ENCODE measurements at regions not wholly inside any gene's neighbourhood (a gene's known extent, or its start where the extent isn't known, plus 50 kb on each side); places are given as distances from the start of the nearest gene placed in this dataset.
A peak's percentile ranks its signal among the peaks of the same experiment; 100 is the strongest.

GRCh38 chr4:4765811-4766210 is 93.7 kb upstream of the MSX1 start:
- H3K27ac ChIP-seq (ENCODE audit: low read depth in 1 of 2, low read length in 2 of 2): no peak overlapping the region
- ATAC-seq (ENCODE audit: low FRiP score): no peak
- 79 to 86% methylated on average over 9 of the region's 9 CpGs for WGBS, 2 donors
- intact Hi-C loops (cut with DNase I): no loop called here
- no peaks in the 10 kb centered on the region for H3K9me3 ChIP-seq (ENCODE audit: control insufficient read depth, low read length)
- DNase-seq: no peak
- H3K27me3 ChIP-seq (ENCODE audit: control insufficient read depth in 1 of 2, insufficient read depth in 2 of 2, low read length in 1 of 2): no peaks in the 10 kb centered on the region
- H3K36me3 ChIP-seq (ENCODE audit: control insufficient read depth in 1 of 2, insufficient read depth in 2 of 2, low read length in 1 of 2): no peaks in the 10 kb centered on the region
- H3K4me3 ChIP-seq (ENCODE audit: low read length in 2 of 2): no peak overlapping the region
- H3K4me1 ChIP-seq (ENCODE audit: control insufficient read depth in 1 of 2, insufficient read depth in 2 of 2, low read length in 2 of 2): no peaks in the 10 kb centered on the region

- H3K36me3 ChIP-seq (ENCODE audit: control insufficient read depth in 1 of 2, insufficient read depth in 2 of 2, low read length in 1 of 2): no peaks in the 10 kb centered on the region
- no peak overlapping the region for H3K4me3 ChIP-seq (ENCODE audit: low read length in 2 of 2)
- 96 to 97% methylated on average over 10 of the region's 10 CpGs for WGBS, 2 donors
- H3K4me1 ChIP-seq (ENCODE audit: control insufficient read depth in 1 of 2, insufficient read depth in 2 of 2, low read length in 2 of 2): no peaks in the 10 kb centered on the region
- no peaks in the 10 kb centered on the region for H3K27me3 ChIP-seq (ENCODE audit: control insufficient read depth in 1 of 2, insufficient read depth in 2 of 2, low read length in 1 of 2)
- H3K9me3 ChIP-seq (ENCODE audit: control insufficient read depth, low read length): no peaks in the 10 kb centered on the region
- intact Hi-C loops (cut with DNase I): no loop called here
- ATAC-seq (ENCODE audit: low FRiP score): no peak
- H3K27ac ChIP-seq (ENCODE audit: low read depth in 1 of 2, low read length in 2 of 2): no peak overlapping the region
- DNase-seq: no peak
Measured at GRCh38 chr4:4764558-4764905, 94.9 kb upstream of the MSX1 start.

GRCh38 chr4:4763822-4764557 is 95.5 kb upstream of the MSX1 start:
- ATAC-seq (ENCODE audit: low FRiP score) (no peak), DNase-seq (no peak)
- H3K27ac ChIP-seq (ENCODE audit: low read depth in 1 of 2, low read length in 2 of 2): no peak overlapping the region
- WGBS, 2 donors: 82 to 85% methylated on average over 14 of the region's 14 CpGs
- H3K4me3 ChIP-seq (ENCODE audit: low read length in 2 of 2): no peak overlapping the region
- no peaks in the 10 kb centered on the region for H3K36me3 ChIP-seq (ENCODE audit: control insufficient read depth in 1 of 2, insufficient read depth in 2 of 2, low read length in 1 of 2)
- no peaks in the 10 kb centered on the region for H3K4me1 ChIP-seq (ENCODE audit: control insufficient read depth in 1 of 2, insufficient read depth in 2 of 2, low read length in 2 of 2)
- no peaks in the 10 kb centered on the region for H3K27me3 ChIP-seq (ENCODE audit: control insufficient read depth in 1 of 2, insufficient read depth in 2 of 2, low read length in 1 of 2)
- H3K9me3 ChIP-seq (ENCODE audit: control insufficient read depth, low read length): no peaks in the 10 kb centered on the region
- intact Hi-C loops (cut with DNase I): no loop called here

GRCh38 chr4:4762909-4763821 is 96.3 kb upstream of the MSX1 start:
- WGBS, 2 donors: 70 to 76% methylated on average over 27 of the region's 27 CpGs
- Histone ChIP-seq H3K36me3 (ENCODE audit: control insufficient read depth in 1 of 2, insufficient read depth in 2 of 2, low read length in 1 of 2) (no peaks in the 10 kb centered on the region), H3K4me3 (ENCODE audit: low read length in 2 of 2) (no peak overlapping the region), H3K9me3 (ENCODE audit: control insufficient read depth, low read length) (no peaks in the 10 kb centered on the region), H3K27me3 (ENCODE audit: control insufficient read depth in 1 of 2, insufficient read depth in 2 of 2, low read length in 1 of 2) (no peaks in the 10 kb centered on the region), H3K27ac (ENCODE audit: low read depth in 1 of 2, low read length in 2 of 2) (no peak overlapping the region), H3K4me1 (ENCODE audit: control insufficient read depth in 1 of 2, insufficient read depth in 2 of 2, low read length in 2 of 2) (no peaks in the 10 kb centered on the region)
- intact Hi-C loops (cut with DNase I): no loop called here
- ATAC-seq (ENCODE audit: low FRiP score) (no peak), DNase-seq (no peak)

- Histone ChIP-seq H3K27me3 (ENCODE audit: control insufficient read depth in 1 of 2, insufficient read depth in 2 of 2, low read length in 1 of 2) (no peaks in the 10 kb centered on the region), H3K4me3 (ENCODE audit: low read length in 2 of 2) (no peak overlapping the region), H3K9me3 (ENCODE audit: control insufficient read depth, low read length) (no peaks in the 10 kb centered on the region), H3K36me3 (ENCODE audit: control insufficient read depth in 1 of 2, insufficient read depth in 2 of 2, low read length in 1 of 2) (no peaks in the 10 kb centered on the region), H3K27ac (ENCODE audit: low read depth in 1 of 2, low read length in 2 of 2) (no peak overlapping the region), H3K4me1 (ENCODE audit: control insufficient read depth in 1 of 2, insufficient read depth in 2 of 2, low read length in 2 of 2) (no peaks in the 10 kb centered on the region)
- DNase-seq: no peak
- ATAC-seq (ENCODE audit: low FRiP score): no peak
- WGBS, 2 donors: 91 to 93% methylated on average over 9 of the region's 9 CpGs
- intact Hi-C loops (cut with DNase I): no loop called here
Measured at GRCh38 chr4:4762300-4762699, 97.2 kb upstream of the MSX1 start.

GRCh38 chr4:4761128-4761982 is 98.1 kb upstream of the MSX1 start:
- Histone ChIP-seq H3K36me3 (ENCODE audit: control insufficient read depth in 1 of 2, insufficient read depth in 2 of 2, low read length in 1 of 2) (no peaks in the 10 kb centered on the region), H3K9me3 (ENCODE audit: control insufficient read depth, low read length) (no peaks in the 10 kb centered on the region), H3K4me3 (ENCODE audit: low read length in 2 of 2) (no peak overlapping the region), H3K27me3 (ENCODE audit: control insufficient read depth in 1 of 2, insufficient read depth in 2 of 2, low read length in 1 of 2) (no peaks in the 10 kb centered on the region), H3K27ac (ENCODE audit: low read depth in 1 of 2, low read length in 2 of 2) (no peak overlapping the region), H3K4me1 (ENCODE audit: control insufficient read depth in 1 of 2, insufficient read depth in 2 of 2, low read length in 2 of 2) (no peaks in the 10 kb centered on the region)
- DNase-seq: no peak
- intact Hi-C loops (cut with DNase I): no loop called here
- peak; percentile 37 for ATAC-seq (ENCODE audit: low FRiP score)
- WGBS, 2 donors: 74 to 77% methylated on average over 20 of the region's 20 CpGs

GRCh38 chr4:4759883-4760282 is 99.6 kb upstream of the MSX1 start:
- no peaks in the 10 kb centered on the region for H3K4me1 ChIP-seq (ENCODE audit: control insufficient read depth in 1 of 2, insufficient read depth in 2 of 2, low read length in 2 of 2)
- no peak overlapping the region for H3K4me3 ChIP-seq (ENCODE audit: low read length in 2 of 2)
- 88 to 94% methylated on average over 7 of the region's 7 CpGs for WGBS, 2 donors
- no peak overlapping the region for H3K27ac ChIP-seq (ENCODE audit: low read depth in 1 of 2, low read length in 2 of 2)
- DNase-seq (no peak), ATAC-seq (ENCODE audit: low FRiP score) (no peak)
- intact Hi-C loops (cut with DNase I): no loop called here
- no peaks in the 10 kb centered on the region for H3K36me3 ChIP-seq (ENCODE audit: control insufficient read depth in 1 of 2, insufficient read depth in 2 of 2, low read length in 1 of 2)
- H3K27me3 ChIP-seq (ENCODE audit: control insufficient read depth in 1 of 2, insufficient read depth in 2 of 2, low read length in 1 of 2): no peaks in the 10 kb centered on the region
- H3K9me3 ChIP-seq (ENCODE audit: control insufficient read depth, low read length): no peaks in the 10 kb centered on the region

- DNase-seq: no peak
- H3K27me3 ChIP-seq (ENCODE audit: control insufficient read depth in 1 of 2, insufficient read depth in 2 of 2, low read length in 1 of 2): no peaks in the 10 kb centered on the region
- H3K36me3 ChIP-seq (ENCODE audit: control insufficient read depth in 1 of 2, insufficient read depth in 2 of 2, low read length in 1 of 2): no peaks in the 10 kb centered on the region
- intact Hi-C loops (cut with DNase I): no loop called here
- ATAC-seq (ENCODE audit: low FRiP score): no peak
- H3K4me3 ChIP-seq (ENCODE audit: low read length in 2 of 2): no peak overlapping the region
- no peaks in the 10 kb centered on the region for H3K9me3 ChIP-seq (ENCODE audit: control insufficient read depth, low read length)
- H3K27ac ChIP-seq (ENCODE audit: low read depth in 1 of 2, low read length in 2 of 2): no peak overlapping the region
- H3K4me1 ChIP-seq (ENCODE audit: control insufficient read depth in 1 of 2, insufficient read depth in 2 of 2, low read length in 2 of 2): no peaks in the 10 kb centered on the region
- 92 to 93% methylated on average over 13 of the region's 13 CpGs for WGBS, 2 donors
Measured at GRCh38 chr4:4759232-4759631, 100.2 kb upstream of the MSX1 start.
